HL-60 (cell line): ENCODE measurements at regions not wholly inside any gene's neighbourhood (a gene's known extent, or its start where the extent isn't known, plus 50 kb on each side); places are given as distances from the start of the nearest gene placed in this dataset.

ENCODE experiments used
- DNase-seq, 2 experiments: peaks; one replicate each; pipeline ENCODE4 v3.0.0-alpha.2; 2010 to 2020; ENCODE audit warnings: low read depth in 1 of 2, low spot score in 1 of 2
- H3K27ac ChIP-seq: fragments of 250-450 bp; sonication (Bioruptor Pico); replicated peaks from 2 replicates; pipeline ENCODE4 v1.5.1; 2020; ENCODE audit warnings: mild to moderate bottlenecking, moderate library complexity
- H3K27me3 ChIP-seq: fragments of 250-450 bp; sonication (Bioruptor Pico); 2 replicates; pipeline ENCODE4 v1.5.1; 2021; ENCODE audit warnings: mild to moderate bottlenecking, moderate library complexity; ENCODE audit not compliant: insufficient read depth, poor library complexity, severe bottlenecking
- H3K4me3 ChIP-seq: replicated peaks from 2 replicates; pipeline ENCODE4 v1.5.1; 2011; ENCODE audit warnings: mild to moderate bottlenecking, control low read depth, low read length; ENCODE audit not compliant: insufficient read depth
- GABPA ChIP-seq: IDR thresholded peaks from 2 replicates; pipeline ENCODE4 v1.6.1; 2012; ENCODE audit warnings: low read depth
- POLR2AphosphoS5 ChIP-seq: IDR thresholded peaks from 2 replicates; pipeline ENCODE4 v1.6.1; 2012; ENCODE audit warnings: low read depth
- SPI1 ChIP-seq: IDR thresholded peaks from 2 replicates; pipeline ENCODE4 v1.6.1; 2012; ENCODE audit warnings: low read depth, mild to moderate bottlenecking, borderline replicate concordance
- TF ChIP-seq, protein P1 (sequence below): IDR thresholded peaks from one replicate; pipeline ENCODE4 v1.5.1; 2011; ENCODE audit warnings: low read length, control low read depth, inconsistent platforms; ENCODE audit not compliant: insufficient read depth
- TF ChIP-seq, protein P2 (sequence below): IDR thresholded peaks from 2 replicates; pipeline ENCODE4 v1.6.1; 2012; ENCODE audit warnings: low read depth; ENCODE audit not compliant: insufficient replicate concordance

DNA sequence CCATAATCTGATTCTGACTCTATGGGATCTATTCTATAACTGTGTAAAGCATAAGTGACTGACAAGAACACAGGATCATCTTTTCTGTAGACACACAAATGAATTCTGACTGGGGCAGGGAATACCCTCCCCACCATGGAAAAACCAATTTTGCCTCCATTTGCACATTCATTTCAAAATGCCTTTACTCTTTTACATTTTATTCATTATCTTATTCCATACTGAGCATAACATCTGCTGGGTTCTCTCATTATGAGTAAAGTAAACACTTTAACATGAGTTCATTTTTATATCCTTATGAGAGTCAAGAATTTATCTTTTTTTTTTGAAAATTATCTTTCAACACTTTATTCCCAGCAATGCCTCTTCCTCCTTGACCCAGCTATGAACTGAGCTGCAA, 163.5 kb downstream of the RNF152 start:
- H3K27me3 ChIP-seq: peaks cover 11% of the 10 kb centered on the region
- DNase-seq: no peak
- no peak overlapping the region for H3K27ac ChIP-seq
- TF ChIP-seq POLR2AphosphoS5 (no peak), SPI1 (no peak), GABPA (no peak)
- TF ChIP-seq, protein P1, sequence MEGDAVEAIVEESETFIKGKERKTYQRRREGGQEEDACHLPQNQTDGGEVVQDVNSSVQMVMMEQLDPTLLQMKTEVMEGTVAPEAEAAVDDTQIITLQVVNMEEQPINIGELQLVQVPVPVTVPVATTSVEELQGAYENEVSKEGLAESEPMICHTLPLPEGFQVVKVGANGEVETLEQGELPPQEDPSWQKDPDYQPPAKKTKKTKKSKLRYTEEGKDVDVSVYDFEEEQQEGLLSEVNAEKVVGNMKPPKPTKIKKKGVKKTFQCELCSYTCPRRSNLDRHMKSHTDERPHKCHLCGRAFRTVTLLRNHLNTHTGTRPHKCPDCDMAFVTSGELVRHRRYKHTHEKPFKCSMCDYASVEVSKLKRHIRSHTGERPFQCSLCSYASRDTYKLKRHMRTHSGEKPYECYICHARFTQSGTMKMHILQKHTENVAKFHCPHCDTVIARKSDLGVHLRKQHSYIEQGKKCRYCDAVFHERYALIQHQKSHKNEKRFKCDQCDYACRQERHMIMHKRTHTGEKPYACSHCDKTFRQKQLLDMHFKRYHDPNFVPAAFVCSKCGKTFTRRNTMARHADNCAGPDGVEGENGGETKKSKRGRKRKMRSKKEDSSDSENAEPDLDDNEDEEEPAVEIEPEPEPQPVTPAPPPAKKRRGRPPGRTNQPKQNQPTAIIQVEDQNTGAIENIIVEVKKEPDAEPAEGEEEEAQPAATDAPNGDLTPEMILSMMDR: no peak
- TF ChIP-seq, protein P2, sequence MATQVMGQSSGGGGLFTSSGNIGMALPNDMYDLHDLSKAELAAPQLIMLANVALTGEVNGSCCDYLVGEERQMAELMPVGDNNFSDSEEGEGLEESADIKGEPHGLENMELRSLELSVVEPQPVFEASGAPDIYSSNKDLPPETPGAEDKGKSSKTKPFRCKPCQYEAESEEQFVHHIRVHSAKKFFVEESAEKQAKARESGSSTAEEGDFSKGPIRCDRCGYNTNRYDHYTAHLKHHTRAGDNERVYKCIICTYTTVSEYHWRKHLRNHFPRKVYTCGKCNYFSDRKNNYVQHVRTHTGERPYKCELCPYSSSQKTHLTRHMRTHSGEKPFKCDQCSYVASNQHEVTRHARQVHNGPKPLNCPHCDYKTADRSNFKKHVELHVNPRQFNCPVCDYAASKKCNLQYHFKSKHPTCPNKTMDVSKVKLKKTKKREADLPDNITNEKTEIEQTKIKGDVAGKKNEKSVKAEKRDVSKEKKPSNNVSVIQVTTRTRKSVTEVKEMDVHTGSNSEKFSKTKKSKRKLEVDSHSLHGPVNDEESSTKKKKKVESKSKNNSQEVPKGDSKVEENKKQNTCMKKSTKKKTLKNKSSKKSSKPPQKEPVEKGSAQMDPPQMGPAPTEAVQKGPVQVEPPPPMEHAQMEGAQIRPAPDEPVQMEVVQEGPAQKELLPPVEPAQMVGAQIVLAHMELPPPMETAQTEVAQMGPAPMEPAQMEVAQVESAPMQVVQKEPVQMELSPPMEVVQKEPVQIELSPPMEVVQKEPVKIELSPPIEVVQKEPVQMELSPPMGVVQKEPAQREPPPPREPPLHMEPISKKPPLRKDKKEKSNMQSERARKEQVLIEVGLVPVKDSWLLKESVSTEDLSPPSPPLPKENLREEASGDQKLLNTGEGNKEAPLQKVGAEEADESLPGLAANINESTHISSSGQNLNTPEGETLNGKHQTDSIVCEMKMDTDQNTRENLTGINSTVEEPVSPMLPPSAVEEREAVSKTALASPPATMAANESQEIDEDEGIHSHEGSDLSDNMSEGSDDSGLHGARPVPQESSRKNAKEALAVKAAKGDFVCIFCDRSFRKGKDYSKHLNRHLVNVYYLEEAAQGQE: no peak
- H3K4me3 ChIP-seq: no peak overlapping the region

DNA sequence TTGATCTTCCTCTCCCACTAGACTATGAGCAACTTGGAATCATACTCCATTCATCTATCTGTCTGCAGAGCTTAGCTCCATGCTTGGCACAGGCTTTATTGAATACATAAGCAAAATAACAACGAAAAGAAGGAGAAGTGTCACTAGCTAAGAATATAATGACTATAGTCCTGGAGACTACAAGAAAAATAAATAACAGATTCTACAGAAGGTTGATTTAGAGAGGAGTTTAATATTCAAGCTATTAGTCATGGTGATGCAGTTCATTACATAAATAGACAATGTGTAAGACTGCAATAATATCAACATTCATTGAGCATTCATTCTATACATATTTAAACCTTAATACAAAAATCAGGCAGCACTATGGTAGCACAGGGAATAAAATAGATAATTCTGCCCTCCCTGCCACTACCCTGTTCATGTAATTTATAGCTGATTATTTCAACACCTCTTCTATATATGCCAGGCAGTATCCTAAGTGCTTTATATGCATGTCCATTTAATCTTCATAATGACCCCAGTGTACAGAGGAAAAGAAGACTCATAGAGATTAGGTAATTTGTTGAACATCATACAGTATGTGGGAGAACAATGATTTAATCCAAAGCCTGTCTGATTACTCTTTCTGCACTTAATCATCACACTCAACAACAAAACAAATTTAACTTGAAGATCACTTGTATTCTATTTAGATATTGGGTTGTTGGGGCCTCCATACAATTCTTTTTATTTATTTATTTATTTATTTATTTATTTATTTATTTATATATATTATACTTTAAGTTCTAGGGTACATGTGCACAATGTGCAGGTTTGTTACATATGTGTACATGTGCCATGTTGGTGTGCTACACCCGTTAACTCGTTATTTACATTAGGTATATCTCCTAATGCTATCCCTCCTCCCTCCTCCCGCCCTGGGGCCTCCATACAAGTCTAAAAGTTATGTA, 165.3 kb downstream of the RNF152 start:
- DNase-seq: no peak
- TF ChIP-seq, protein P1: no peak
- no peak for TF ChIP-seq POLR2AphosphoS5
- no peak for TF ChIP-seq GABPA
- H3K27ac ChIP-seq: no peak overlapping the region
- peaks cover 11% of the 10 kb centered on the region for H3K27me3 ChIP-seq
- no peak overlapping the region for H3K4me3 ChIP-seq

DNA sequence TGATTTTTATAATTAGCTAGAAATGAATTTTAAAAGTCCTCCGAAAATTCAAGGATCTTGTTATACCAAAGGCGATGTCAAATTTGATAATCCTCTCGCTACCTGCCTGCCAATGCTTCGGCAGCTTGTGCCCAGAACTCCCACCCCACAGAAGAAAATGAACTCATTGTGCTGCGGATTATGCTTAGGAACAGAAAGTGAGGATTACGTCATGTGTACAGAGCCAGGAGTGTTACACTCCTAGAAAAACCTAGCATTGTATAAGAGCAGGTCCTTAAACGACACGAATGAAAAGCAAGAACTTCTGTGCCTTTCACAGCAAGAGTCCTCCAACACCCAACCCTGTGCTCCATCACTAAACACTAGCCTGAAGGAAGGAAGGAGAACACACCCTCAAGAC, 168.3 kb downstream of the RNF152 start:
- no peak for DNase-seq
- Histone ChIP-seq H3K4me3 (no peak overlapping the region), H3K27ac (no peak overlapping the region), H3K27me3 (peaks cover 6% of the 10 kb centered on the region)
- TF ChIP-seq SPI1: no peak
- TF ChIP-seq, protein P2: no peak
- no peak for TF ChIP-seq GABPA
- TF ChIP-seq, protein P1: no peak
- TF ChIP-seq POLR2AphosphoS5: no peak
